ENCODE measurements at regions not wholly inside any gene's neighbourhood (a gene's known extent, or its start where the extent isn't known, plus 50 kb on each side); places are given as distances from the start of the nearest gene placed in this dataset.

DNA sequence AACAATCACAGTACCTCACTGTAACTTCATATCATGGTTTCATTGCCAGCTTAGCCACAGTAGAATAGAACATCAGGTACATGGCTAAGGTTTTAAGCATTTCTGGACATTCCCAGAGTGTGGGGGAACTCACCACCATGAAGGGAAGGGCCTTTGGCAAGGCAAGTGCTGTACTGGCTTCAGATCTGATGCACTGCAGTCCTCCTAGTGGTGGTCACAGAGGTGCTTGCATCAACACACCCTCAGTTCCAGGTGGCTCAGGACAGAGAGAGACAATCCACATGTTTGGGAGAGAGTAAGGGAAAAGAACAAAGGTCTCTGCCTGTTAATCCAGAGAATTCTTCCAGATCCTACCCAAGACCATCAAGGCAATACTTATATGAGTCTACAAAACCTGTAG is 528.4 kb upstream of the RGS18 start:
- TF ChIP-seq CTCF (IDR thresholded peaks at IDR 0.05) (no peak), EZH2phosphoT487 (IDR thresholded peaks at IDR 0.05) (no peak)
